Gastrocnemius medialis (tissue), 4 donors: ENCODE measurements at regions not wholly inside any gene's neighbourhood (a gene's known extent, or its start where the extent isn't known, plus 50 kb on each side); places are given as distances from the start of the nearest gene placed in this dataset.

ENCODE experiments used
- ATAC-seq, 2 donors: fragments of 150-250 bp; one replicate each; pipeline ENCODE4 v1.9.1; 2016
- DNase-seq, 2 donors: peaks; one replicate each; pipeline ENCODE4 v3.0.0-alpha.2; 2019
- H3K27ac ChIP-seq, 4 donors: fragments of 200-600 bp; sonication (generic); 1 replicate in 1 of 4; 2 replicates in 3 of 4; pipeline ENCODE4 v1.5.1; 2016 to 2018; ENCODE audit warnings: mild to moderate bottlenecking in 2 of 4, moderate library complexity in 1 of 4
- H3K27me3 ChIP-seq, 3 donors: fragments of 200-600 bp; sonication (generic) in 2 of 3; 1 replicate in 1 of 3; 2 replicates in 2 of 3; pipeline versions ENCODE4 v1.5.1 to v1.6.0; 2016 to 2019; ENCODE audit warnings: mild to moderate bottlenecking in 1 of 3, moderate library complexity in 1 of 3
- H3K36me3 ChIP-seq, 2 donors: fragments of 200-600 bp; sonication (generic) in 1 of 2; one replicate each; pipeline ENCODE4 v1.5.1; 2017 to 2018
- H3K4me1 ChIP-seq, 2 donors: fragments of 200-600 bp; sonication (generic) in 1 of 2; one replicate each; pipeline ENCODE4 v1.5.1; 2016 to 2017; ENCODE audit warnings: mild to moderate bottlenecking in 2 of 2
- H3K4me3 ChIP-seq, 4 donors: fragments of 200-600 bp; sonication (generic) in 3 of 4; 1 replicate in 1 of 4; 2 replicates in 3 of 4; pipeline ENCODE4 v1.5.1; 2016 to 2019; ENCODE audit warnings: mild to moderate bottlenecking in 2 of 4
- H3K9me3 ChIP-seq, 3 donors: fragments of 200-600 bp; sonication (generic) in 2 of 3; 1 replicate in 1 of 3; 2 replicates in 2 of 3; pipeline ENCODE4 v1.5.1; 2016 to 2019
- CTCF ChIP-seq, 5 experiments: fragments of 450-650 bp in 3 of 5; fragments of 200-600 bp in 2 of 5; sonication (generic) in 2 of 5; IDR thresholded peaks in 4 of 5; conservative IDR thresholded peaks in 1 of 5; 1 replicate in 4 of 5; 2 replicates in 1 of 5; pipeline ENCODE4 v1.5.1; 2016 to 2019; ENCODE audit warnings: antibody characterized with exemption in 5 of 5, mild to moderate bottlenecking in 3 of 5, moderate library complexity in 3 of 5
- POLR2A ChIP-seq, 2 donors: fragments of 450-650 bp; IDR thresholded peaks; one replicate each; pipeline ENCODE4 v1.6.1; 2017; ENCODE audit warnings: antibody characterized with exemption in 2 of 2, mild to moderate bottlenecking in 2 of 2, moderate library complexity in 2 of 2
- in situ Hi-C, 4 donors: fragments of 200-750 bp; cut with MboI; loops; one replicate each; pipeline versions ENCODE4 v1.15.0 to v1.8.0; 2017; ENCODE audit warnings: low sequenced_read_pairs in 4 of 4
- intact Hi-C: fragments of 100-400 bp; cut with DNase I; formaldehyde crosslinking; loops from one replicate; pipeline ENCODE4 v1.15.1; 2023; ENCODE audit warnings: low total_unique reads

- H3K27ac ChIP-seq: no peak overlapping the region
- H3K4me3 ChIP-seq: no peak overlapping the region
- in situ Hi-C loops (no loop called here), intact Hi-C loops (no loop called here)
- H3K27me3 ChIP-seq: no peaks in the 10 kb centered on the region
- no peaks in the 10 kb centered on the region for H3K36me3 ChIP-seq
- no peaks in the 10 kb centered on the region for H3K4me1 ChIP-seq
- H3K9me3 ChIP-seq: no peaks in the 10 kb centered on the region
- no peak for DNase-seq
- ATAC-seq: no peak
- TF ChIP-seq POLR2A (IDR thresholded peaks at IDR 0.05): no peak
- TF ChIP-seq CTCF (IDR thresholded peaks at IDR 0.05 in 4 of 5, conservative IDR thresholded peaks at IDR 0.05 in 1 of 5): no peak
These were observed 162.0 kb upstream of the FAM13C start for GRCh38 chr10:59524348-59524747.

GRCh38 chr10:59523851-59524250 lies 161.5 kb upstream of the FAM13C start:
- ATAC-seq: no peak
- in situ Hi-C loops: no loop called here
- H3K9me3 ChIP-seq: no peaks in the 10 kb centered on the region
- H3K27ac ChIP-seq: no peak overlapping the region
- no peaks in the 10 kb centered on the region for H3K36me3 ChIP-seq
- no peaks in the 10 kb centered on the region for H3K27me3 ChIP-seq
- intact Hi-C loops: no loop called here
- no peak for TF ChIP-seq CTCF (IDR thresholded peaks at IDR 0.05 in 4 of 5, conservative IDR thresholded peaks at IDR 0.05 in 1 of 5)
- TF ChIP-seq POLR2A (IDR thresholded peaks at IDR 0.05): no peak
- no peaks in the 10 kb centered on the region for H3K4me1 ChIP-seq
- DNase-seq: no peak
- H3K4me3 ChIP-seq: no peak overlapping the region

GRCh38 chr10:59517996-59518395 lies 155.6 kb upstream of the FAM13C start:
- intact Hi-C loops (no loop called here), in situ Hi-C loops (no loop called here)
- Histone ChIP-seq H3K9me3 (no peaks in the 10 kb centered on the region), H3K36me3 (no peaks in the 10 kb centered on the region), H3K27ac (no peak overlapping the region), H3K4me1 (no peaks in the 10 kb centered on the region), H3K4me3 (no peak overlapping the region), H3K27me3 (no peaks in the 10 kb centered on the region)
- no peak for DNase-seq
- ATAC-seq: no peak
- no peak for TF ChIP-seq POLR2A (IDR thresholded peaks at IDR 0.05)
- TF ChIP-seq CTCF (IDR thresholded peaks at IDR 0.05 in 4 of 5, conservative IDR thresholded peaks at IDR 0.05 in 1 of 5): no peak

GRCh38 chr10:59517341-59517899 lies 155.1 kb upstream of the FAM13C start:
- Histone ChIP-seq H3K9me3 (no peaks in the 10 kb centered on the region), H3K27me3 (no peaks in the 10 kb centered on the region), H3K4me1 (no peaks in the 10 kb centered on the region), H3K27ac (no peak overlapping the region), H3K4me3 (no peak overlapping the region), H3K36me3 (no peaks in the 10 kb centered on the region)
- TF ChIP-seq CTCF (IDR thresholded peaks at IDR 0.05 in 4 of 5, conservative IDR thresholded peaks at IDR 0.05 in 1 of 5) (no peak), POLR2A (IDR thresholded peaks at IDR 0.05) (no peak)
- intact Hi-C loops: no loop called here
- in situ Hi-C loops: no loop called here
- no peak for ATAC-seq
- no peak for DNase-seq

- Histone ChIP-seq H3K27me3 (no peaks in the 10 kb centered on the region), H3K36me3 (no peaks in the 10 kb centered on the region), H3K4me3 (no peak overlapping the region), H3K9me3 (no peaks in the 10 kb centered on the region), H3K4me1 (no peaks in the 10 kb centered on the region), H3K27ac (no peak overlapping the region)
- no peak for TF ChIP-seq CTCF (IDR thresholded peaks at IDR 0.05 in 4 of 5, conservative IDR thresholded peaks at IDR 0.05 in 1 of 5)
- TF ChIP-seq POLR2A (IDR thresholded peaks at IDR 0.05): no peak
- no peak for ATAC-seq
- no peak for DNase-seq
- in situ Hi-C loops (no loop called here), intact Hi-C loops (no loop called here)
These were observed 151.2 kb upstream of the FAM13C start for GRCh38 chr10:59513558-59513957.
